COR-L47 (cell line): ENCODE measurements at regions not wholly inside any gene's neighbourhood (a gene's known extent, or its start where the extent isn't known, plus 50 kb on each side); places are given as distances from the start of the nearest gene placed in this dataset.
"Not testable (repeated sequence)": the region's sequence is repeated elsewhere in the genome, so short reads cannot be mapped to it uniquely, and the experiment has no call there.

ENCODE experiments used
- DNase-seq: peaks from one replicate; lab custom pipeline; 2025; lab: John Stamatoyannopoulos, UW

- DNase-seq: no peak
Measured at GRCh38 chr1:191508239-191508638, 650.0 kb upstream of the RGS18 start.

- not testable (repeated sequence) for DNase-seq
Measured at GRCh38 chr1:191511480-191511879, 646.8 kb upstream of the RGS18 start.

GRCh38 chr1:191517826-191518225 lies 640.4 kb upstream of the RGS18 start:
- DNase-seq: no peak

GRCh38 chr1:191519519-191519918 lies 638.7 kb upstream of the RGS18 start:
- no peak for DNase-seq

- DNase-seq: no peak
Measured at GRCh38 chr1:191520345-191520744, 637.9 kb upstream of the RGS18 start.

- DNase-seq: not testable (repeated sequence)
Measured at GRCh38 chr1:191525944-191526343, 632.3 kb upstream of the RGS18 start.

- no peak for DNase-seq
Measured at GRCh38 chr1:191528275-191528674, 630.0 kb upstream of the RGS18 start.

- DNase-seq: no peak
Measured at GRCh38 chr1:191530928-191531327, 627.3 kb upstream of the RGS18 start.

GRCh38 chr1:191533254-191533653 lies 625.0 kb upstream of the RGS18 start:
- DNase-seq: no peak

- no peak for DNase-seq
Measured at GRCh38 chr1:191536791-191537429, 621.4 kb upstream of the RGS18 start.

- DNase-seq: no peak
Measured at GRCh38 chr1:191541758-191542157, 616.5 kb upstream of the RGS18 start.

GRCh38 chr1:191542444-191542843 lies 615.8 kb upstream of the RGS18 start:
- no peak for DNase-seq

GRCh38 chr1:191546803-191547202 lies 611.5 kb upstream of the RGS18 start:
- DNase-seq: no peak

GRCh38 chr1:191551019-191551418 lies 607.2 kb upstream of the RGS18 start:
- DNase-seq: no peak

- DNase-seq: no peak
Measured at GRCh38 chr1:191558379-191558778, 599.9 kb upstream of the RGS18 start.

GRCh38 chr1:191561276-191561675 lies 597.0 kb upstream of the RGS18 start:
- no peak for DNase-seq

GRCh38 chr1:191564275-191564674 lies 594.0 kb upstream of the RGS18 start:
- DNase-seq: no peak

- no peak for DNase-seq
Measured at GRCh38 chr1:191572479-191572878, 585.8 kb upstream of the RGS18 start.

GRCh38 chr1:191575180-191575579 lies 583.1 kb upstream of the RGS18 start:
- DNase-seq: no peak

- no peak for DNase-seq
Measured at GRCh38 chr1:191575746-191576145, 582.5 kb upstream of the RGS18 start.

GRCh38 chr1:191577213-191577612 lies 581.0 kb upstream of the RGS18 start:
- no peak for DNase-seq

GRCh38 chr1:191578281-191578680 lies 580.0 kb upstream of the RGS18 start:
- DNase-seq: no peak

GRCh38 chr1:191579019-191579418 lies 579.2 kb upstream of the RGS18 start:
- DNase-seq: no peak

GRCh38 chr1:191582169-191582568 lies 576.1 kb upstream of the RGS18 start:
- no peak for DNase-seq

- DNase-seq: no peak
Measured at GRCh38 chr1:191585095-191585494, 573.2 kb upstream of the RGS18 start.
